ENCODE measurements at regions not wholly inside any gene's neighbourhood (a gene's known extent, or its start where the extent isn't known, plus 50 kb on each side); places are given as distances from the start of the nearest gene placed in this dataset.

- TF ChIP-seq CTCF (IDR thresholded peaks at IDR 0.05; ENCODE audit: poor library complexity, severe bottlenecking): no peak
- TF ChIP-seq EZH2 (IDR thresholded peaks at IDR 0.05; ENCODE audit: borderline replicate concordance, insufficient read depth, low read length, poor library complexity, severe bottlenecking): no peak
Measured at GRCh38 chr1:227401562-227402342, 83.5 kb upstream of the CDC42BPA start.

Measured in neural cell (in vitro differentiated cells).